COLO829 (cell line): ENCODE measurements at regions not wholly inside any gene's neighbourhood (a gene's known extent, or its start where the extent isn't known, plus 50 kb on each side); places are given as distances from the start of the nearest gene placed in this dataset.

Source experiments
- DNase-seq: peaks from one replicate; pipeline ENCODE4 v3.0.0; 2012; ENCODE audit warnings: low spot score

DNA sequence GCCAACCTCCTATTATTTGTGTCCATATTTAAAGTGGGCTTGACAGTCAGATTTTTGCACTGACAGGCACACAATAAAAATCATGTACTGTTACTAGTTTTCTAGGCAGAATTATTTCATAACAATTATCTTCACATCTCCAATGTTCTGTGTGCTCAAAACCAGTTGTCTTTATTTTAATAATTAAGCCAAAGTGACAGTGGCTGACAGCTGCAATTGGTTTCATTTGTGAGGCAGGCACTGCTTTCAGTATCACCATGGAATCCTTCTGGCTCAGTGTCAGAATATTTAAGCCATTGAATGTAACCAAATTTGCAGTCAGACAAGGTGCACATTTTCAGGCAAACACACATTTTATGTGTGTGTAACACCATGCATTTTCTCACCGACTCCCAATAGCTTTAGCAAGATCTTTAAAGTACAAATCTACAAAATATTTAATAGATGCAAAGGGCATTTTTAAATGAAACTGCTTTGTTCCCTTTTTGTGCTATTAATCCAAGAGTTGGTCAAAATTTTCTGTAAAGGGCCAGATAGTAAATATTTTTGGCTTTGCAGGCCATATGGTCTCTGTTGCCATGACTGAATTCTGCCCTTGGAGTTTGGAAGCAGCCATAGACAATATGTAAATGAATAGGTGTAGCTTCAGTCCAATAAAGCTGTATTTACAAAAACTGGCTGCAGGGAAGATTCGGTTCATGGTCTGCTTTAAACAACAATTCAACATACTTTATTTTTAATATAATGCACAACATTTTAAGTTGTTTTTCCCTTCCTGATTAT lies 486.0 kb downstream of the KCNJ2 start:
- DNase-seq, result no peak

DNA sequence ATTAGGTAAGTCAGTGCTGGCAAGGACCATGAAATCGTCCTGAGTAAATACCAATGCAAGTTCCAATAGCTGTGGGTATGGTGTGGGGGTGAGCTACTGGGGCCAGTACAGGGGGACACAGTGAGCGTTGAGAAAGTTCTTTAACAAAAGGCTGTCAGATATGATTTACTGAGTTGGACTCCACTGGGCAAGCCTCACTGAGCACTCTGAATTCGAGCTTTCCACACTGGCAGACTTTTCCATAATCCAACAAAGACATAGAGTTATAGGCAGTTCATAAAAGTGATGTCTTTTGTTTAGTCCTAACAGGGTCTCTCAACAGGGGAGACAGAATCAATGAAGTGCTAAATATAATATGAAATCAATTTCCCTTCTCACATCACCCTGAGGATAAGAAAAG lies 489.0 kb downstream of the KCNJ2 start:
- DNase-seq, result no peak

DNA sequence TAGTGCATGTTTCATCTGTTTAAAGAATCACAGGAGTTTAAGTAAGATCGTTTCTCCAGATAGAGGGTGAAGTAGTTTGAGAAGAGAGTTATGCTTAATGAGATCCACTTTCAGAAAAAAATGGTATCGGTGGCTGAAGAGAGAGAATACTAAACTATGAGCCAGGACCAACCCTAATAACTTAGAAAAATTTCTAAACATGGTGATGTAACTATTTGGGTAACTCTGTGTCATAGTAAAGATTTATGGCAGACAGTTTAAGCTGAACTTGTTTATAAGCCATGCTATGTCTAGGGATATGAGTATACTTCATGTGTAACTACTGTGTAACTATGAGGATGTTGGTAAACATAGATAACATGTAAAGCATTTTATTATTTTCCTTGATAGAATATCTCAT lies 489.5 kb downstream of the KCNJ2 start:
- no peak for DNase-seq

DNA sequence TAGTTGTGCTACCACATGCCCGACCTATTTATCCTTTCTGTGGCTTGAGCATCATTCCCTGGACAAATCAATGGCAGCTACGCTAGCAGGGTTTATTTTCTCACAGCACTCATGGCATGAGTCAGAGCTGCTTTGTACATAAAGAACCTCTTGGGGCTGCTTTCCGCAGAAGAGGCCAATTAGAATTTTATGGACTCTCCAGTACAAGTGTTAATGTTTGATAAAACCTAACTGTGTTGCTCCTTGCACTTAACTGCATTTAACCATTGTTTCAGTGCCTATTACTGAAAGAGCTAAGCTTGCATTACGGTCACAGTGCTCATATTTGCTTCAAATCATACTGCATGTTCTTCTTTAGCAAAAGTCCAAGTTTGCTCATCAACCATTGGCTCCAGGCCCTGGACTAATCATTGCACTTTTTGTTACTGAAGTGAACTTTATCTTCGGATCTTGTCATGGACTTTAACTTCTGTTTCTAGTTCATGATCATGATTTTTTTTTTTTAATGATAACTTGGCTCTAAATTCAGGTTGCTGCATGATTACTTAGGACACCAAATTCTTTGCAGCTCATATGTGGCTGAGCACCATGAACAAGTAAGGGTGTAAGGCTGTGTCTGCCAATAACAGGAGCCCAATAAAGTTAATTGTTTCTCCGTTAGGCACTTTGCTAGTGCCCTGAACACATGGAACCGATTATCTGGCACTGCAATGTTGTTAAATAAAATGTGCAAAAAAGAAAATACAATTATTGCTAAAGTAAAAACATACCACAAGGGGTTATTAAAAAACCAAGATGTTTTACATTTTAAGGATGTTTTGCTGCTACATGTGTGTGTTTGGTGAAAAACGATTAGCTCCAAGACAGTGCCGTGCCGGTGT lies 492.2 kb downstream of the KCNJ2 start:
- DNase-seq, result no peak

DNA sequence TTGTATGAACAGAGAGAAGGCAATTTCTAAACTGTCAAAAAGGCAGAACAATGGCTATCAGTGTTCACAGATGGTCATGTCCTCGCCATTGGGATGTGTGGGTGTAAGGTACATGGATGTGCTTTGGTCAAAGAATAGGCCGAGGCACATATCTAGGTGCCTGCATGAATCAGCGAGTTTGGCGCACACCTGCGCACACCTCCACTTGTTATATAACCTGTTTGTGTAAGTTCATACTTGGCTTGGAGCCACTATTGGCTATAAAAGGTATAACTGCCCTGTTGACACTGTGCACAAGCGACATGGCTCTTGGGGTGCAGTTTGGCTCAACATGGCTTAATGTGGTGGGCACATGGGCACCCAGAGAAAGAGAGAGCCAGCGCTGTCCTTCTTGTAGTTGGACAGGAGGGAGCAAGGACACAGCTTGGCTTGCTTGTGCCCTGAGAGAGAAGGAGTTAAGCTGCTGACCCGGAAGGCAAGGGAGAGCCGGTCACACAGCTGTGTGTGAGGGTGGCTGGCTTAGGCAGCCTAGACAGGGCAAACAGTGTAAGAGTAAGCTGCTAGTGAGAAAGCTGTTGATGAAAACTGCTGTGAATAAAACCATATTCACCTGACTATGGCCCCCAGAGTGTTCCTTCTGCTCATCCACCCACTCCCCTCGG lies 499.1 kb downstream of the KCNJ2 start:
- DNase-seq, result no peak

DNA sequence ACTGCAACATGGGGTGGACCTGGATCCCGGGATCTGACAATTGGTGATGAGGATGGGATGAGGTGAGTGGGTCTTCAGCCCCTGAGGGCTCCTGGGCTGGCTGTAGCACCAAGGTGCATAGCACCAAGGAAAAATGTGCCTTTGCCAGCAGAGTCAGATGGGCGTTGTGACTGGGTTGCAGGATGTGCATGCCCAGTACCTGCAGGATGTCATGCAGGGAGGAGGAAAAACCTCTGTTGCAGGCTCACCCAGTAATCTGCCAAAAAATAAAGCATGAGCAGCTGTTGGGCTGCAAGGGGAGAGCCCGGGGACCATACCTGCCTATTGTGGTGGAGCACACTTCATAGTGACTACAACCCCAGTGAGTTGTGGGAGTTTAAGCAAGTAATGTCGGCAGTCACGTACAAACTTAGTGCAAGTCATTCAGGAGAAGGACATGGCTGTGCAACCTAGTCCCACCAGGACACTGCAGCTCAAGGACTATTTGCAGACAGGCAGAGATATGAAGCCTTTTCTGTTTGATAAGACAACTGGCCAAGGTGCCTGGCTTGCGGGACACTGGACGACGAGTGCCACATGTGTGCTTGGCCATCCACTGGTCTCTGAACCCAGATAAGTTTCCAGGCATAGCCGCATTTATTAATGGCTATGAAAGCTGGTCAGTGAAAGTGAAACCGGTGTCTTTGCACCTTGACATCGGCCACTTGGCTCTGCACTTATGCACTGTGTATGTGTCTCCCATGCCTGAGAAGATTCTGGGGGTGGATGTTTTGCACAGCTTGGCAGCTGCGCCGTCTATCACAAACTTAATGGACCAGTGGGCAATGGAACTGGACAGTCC lies 499.8 kb downstream of the KCNJ2 start:
- no peak for DNase-seq

DNA sequence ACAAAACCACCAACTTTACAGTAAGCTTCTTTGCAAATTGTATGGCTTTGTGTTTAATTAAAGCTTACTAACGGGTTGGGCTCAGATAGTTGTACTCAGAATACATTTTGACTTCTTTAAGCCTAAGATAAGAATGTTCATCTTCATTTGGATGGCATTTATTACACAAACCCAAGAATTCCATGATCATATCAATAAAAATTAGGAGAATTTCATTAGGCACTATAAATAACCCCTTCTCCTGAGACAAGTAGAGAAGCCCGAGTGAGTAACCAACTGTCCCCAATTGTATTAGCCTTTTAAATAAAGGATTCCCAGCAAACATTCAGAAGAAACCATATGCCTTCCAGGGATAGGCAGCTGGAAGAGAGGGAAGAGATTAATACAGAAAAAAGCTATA lies 504.7 kb downstream of the KCNJ2 start:
- DNase-seq, result no peak

DNA sequence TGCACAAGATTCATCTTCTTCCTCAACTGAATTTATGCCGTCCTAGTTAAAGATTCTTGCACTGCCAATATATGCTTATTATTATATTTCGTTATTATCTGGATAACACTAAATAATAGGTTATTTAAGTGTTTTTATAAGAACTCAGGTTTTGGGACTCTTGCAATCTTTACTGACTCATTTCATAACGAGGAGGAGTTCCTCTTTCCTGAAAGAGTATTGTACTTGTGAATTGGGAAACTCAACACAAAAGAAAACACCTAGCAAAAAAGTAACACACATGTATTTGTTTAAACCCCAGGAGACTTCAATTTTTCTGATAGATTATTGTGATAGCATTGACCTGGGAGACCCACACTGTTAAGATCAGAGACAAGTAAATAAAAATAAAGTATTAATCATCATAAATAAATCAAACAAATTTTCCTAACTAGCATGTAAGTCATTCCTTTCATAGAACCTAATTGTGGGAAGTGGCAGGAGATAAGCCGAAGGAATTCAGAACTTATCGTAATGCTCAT lies 505.8 kb downstream of the KCNJ2 start:
- DNase-seq, result no peak

DNA sequence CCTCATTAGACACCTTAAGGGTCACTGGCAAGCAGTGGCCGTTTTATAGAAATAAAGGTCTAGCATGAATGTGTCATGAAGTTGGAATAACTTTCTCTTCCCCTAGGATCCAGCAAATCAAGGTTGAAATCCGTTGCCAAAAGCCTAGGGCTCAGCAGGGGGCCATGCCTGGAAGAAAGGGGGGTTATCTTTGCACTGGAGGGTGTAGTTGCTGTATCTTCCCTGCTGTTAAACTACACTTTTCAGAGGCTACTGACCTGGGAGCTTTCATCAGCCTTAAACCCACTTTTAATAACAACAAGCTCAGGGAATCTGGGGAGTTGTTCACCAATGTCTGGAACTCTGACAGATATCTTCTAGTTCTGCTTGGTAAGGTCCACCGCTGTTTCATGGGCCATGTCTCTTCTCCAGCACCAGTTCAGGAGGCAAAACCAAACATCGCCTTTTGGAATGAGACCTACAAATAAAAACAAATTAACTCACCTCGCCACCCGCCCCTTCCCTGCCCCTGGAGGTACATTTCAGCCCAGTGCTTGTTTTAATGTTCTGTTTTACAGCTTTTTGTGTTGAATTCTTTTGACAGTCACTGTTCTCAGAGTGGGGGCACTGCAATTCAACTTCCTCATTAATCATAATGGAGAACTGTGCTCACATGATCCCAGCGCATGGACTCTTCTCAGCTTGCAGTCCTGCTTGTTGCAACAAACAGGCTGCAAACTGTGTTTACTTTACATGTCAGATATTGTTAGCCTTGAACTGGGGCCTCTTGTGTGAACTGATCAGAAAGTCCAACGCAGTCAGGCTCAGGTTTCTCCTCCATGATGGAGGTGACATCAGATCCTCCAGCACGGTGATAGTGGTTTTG lies 508.7 kb downstream of the KCNJ2 start:
- DNase-seq, result no peak

DNA sequence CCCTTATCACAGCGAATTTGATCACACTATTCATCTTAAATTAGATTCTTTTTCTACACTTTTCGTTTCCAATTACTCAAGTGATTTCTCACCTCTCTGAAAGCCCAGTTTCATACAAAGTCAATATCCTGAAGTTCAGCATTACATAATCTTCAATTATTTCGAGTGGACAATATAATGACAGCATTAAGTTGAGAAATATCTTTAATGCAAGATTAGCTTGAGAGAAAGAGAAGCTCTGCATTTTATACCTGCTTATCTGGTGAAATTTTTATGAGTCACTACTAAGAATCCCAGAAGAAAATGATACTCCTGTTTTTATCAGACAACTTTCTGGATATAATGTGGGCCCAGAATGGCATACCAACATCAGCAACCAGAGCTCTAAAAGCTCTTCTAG lies 509.6 kb downstream of the KCNJ2 start:
- DNase-seq, result no peak

DNA sequence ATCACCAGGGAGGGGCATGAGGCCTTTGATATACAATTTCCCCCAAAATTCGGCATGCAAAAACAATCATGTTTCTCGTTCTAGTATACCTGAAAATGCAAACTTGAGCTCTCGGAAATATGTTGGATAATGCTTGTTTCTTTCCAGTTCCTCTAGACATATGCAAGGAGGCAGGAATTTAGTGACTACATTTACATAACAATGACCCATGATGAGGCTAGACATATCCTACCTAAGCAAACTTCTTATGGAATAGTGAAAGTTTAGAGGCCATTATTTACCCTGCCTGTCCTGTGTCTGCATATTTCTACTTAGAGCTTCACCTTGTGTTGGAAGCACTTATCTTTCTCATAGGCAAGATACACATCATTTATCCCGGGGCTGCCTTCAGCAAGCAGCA lies 514.6 kb downstream of the KCNJ2 start:
- DNase-seq, result no peak

DNA sequence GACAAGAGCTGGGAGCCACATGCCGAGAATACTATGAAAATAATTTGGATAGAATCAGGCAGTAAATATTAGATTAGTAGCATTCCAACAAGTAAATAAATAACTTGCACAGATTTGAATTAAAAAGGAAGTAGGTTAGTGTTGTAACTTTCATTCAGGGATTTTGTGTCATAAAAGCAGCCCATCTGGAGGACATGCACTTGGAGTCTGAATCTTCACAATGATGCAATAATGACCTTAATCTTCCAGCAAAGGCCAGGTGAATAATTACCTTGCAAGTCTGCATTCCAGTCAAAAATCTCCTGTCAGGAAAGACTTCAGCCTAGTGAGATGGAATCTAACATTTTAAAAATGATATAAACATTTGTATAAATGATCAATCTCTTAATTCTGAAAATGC lies 518.1 kb downstream of the KCNJ2 start:
- DNase-seq, result no peak

DNA sequence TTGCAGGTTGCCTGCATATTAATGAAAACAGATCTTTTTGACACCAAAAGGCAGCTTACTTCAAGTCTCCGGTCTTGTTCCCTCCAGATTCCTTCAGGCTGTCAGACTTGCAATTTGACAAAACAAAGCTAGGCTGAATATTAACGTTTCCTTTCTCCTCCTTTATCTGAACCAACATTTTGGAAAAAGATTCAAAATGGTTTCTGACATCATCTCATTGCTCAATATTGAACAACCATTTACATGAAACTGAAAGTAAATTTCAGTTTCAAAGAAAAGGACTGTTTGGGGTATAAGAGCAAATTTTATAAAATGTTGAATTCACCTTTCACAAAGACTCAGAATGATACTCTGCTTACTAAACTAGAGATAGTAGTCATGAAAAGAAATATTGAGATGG lies 521.8 kb downstream of the KCNJ2 start:
- no peak for DNase-seq

DNA sequence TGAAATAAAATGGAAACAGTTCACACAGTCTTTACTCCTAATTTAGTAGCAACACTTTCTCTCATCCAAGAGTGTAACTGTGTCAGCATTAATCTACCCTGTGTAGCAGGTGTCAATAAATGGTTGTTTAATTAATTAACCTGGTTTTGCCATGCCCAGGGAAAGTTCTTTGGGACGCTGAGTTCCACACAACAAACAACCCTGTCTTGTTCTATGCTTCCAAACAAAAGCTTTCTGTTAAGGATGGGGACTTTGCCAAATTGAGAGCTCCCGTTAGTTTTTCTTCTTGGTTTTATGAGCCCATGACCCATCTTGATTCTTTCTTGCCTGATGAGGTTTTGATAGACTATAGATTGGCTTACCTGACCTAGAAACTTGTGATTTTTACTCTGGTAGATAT lies 530.1 kb downstream of the KCNJ2 start:
- DNase-seq, result no peak

DNA sequence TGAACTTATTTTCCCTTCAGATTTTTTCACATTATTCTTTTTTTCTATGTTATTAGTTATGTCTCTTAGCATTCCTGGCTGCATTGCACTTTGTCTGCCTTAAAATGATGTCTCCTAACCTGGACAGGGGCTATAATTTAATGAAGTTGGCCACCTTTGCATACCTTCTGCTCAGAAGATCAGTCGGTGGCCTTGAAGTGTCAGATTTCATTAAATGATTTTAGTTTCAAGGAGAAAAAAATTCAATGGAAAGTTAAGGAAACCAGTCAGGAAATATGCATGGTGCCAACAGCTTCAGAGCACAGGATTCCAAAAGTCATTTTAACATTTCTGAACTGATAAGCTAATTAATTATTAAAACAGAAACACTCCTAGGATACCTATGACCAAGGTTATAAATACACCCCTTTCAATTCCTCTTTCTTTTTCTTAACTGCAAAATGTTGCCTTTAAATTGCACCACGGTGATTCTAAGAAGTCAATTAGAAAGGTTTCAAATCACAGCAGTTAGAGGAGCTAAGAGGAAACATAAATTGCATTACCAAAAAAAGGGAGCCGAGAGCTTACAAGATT lies 533.4 kb downstream of the KCNJ2 start:
- DNase-seq, result no peak

DNA sequence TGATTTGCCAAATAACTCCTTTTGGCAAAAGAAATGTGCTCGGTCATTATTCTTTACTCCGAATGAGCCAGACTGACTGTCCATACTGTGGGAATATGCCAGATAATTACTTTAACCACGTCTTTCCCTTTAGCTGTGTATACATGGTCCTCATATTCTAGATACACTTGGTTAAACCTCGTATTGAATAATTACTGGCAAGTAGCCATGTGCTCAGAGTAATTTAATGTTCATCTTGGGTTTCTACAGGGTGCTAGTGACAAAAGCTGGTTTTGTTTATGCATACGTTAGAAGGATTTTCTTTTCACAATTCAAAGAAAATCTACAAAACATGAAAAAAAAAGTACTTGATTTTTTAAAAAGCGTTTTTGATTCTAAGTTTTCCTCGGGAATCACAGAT lies 540.3 kb downstream of the KCNJ2 start:
- DNase-seq, result no peak

DNA sequence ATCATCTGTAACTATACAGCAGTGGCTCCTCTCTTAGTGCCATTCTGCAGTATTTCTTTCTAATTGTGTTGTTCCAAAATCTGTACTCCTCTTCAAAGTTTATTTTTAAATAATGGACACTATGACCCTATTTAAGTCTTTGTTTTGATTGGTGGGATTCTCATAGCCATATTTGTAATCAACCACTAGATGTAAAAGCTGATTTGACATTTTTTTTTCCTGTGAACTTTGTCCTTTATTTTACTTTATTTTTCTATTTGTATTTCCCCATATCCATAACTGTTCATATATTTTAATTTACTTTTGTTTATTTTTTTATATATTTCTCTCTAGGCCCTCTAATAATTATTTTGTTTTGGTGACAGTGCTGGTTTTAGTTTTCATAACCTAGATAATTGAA lies 544.4 kb downstream of the KCNJ2 start:
- no peak for DNase-seq

DNA sequence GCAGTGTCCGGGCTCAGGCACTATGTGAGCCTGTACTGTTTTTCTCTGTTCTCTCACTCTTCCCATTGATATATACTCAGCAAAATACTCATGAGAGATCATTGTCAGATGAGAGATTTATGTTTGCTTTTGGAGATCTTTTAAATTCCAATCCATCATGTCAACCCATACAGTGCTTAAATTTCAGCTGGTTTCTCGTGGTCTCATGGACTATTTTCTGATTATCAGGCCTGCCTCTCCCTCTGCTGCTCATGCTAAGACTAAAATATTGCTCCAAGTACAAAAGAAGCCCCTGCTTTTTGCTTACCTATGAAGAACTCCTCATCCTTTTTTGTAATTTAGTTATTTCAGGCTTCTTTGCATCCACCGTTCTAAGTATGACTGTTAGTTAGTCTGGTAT lies 547.2 kb downstream of the KCNJ2 start:
- DNase-seq, result no peak

DNA sequence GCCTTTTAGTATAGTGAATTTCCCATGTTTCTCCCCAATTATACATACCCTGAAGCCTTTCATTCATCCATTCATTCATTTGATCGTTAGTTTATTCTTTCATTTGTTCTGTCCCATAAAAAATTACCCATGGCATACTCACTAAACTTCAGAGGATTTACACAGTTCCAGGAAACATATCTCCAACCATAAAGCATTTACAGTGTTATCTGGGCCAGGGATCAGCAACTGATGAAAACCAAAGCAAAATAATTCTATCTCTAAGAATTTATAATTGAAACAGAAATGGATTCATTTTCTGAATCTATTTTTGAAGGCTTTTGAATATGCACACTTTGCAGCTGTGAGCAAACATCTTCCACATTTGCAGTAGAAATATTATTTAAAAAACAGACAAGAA lies 547.7 kb downstream of the KCNJ2 start:
- DNase-seq, result no peak

DNA sequence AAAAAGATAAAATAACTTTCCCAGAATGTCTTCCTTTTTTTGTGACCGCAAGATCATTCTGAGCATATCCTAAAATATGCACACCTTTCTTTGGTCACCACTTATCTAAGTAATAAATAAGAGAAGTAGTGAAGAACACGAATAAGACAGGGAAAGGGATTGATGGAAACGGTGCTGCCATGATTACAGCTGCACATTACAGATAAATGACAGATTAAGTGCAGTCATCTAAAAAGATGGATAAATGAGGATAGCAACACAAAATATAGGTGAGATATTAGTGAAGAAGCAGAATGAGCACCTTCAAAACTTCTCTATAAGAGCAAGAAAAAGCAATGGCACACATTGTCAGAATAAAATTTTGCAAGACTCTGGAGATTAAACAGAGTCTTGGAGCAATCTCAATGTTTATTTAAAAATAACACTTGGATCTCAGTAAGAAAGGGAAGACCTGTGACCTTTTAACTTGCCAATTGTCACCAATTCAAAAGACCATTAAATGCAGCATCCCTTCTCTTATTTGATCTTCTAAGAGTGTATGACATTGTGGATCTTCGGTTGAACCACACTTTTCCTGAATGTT lies 567.1 kb downstream of the KCNJ2 start:
- no peak for DNase-seq
